ENCODE measurements at regions not wholly inside any gene's neighbourhood (a gene's known extent, or its start where the extent isn't known, plus 50 kb on each side); places are given as distances from the start of the nearest gene placed in this dataset.
"Not testable (repeated sequence)": the region's sequence is repeated elsewhere in the genome, so short reads cannot be mapped to it uniquely, and the experiment has no call there.

GRCh38 chr2:44074795-44075194 is 79.0 kb upstream of the LRPPRC start:
- TF ChIP-seq ESRRA (IDR thresholded peaks at IDR 0.05; ENCODE audit: borderline replicate concordance, low read length); MAFK (IDR thresholded peaks at IDR 0.05; ENCODE audit: partially characterized antibody); MYC (IDR thresholded peaks at IDR 0.05; ENCODE audit: borderline replicate concordance, low read length): not testable (repeated sequence)
